H1 (cell line): ENCODE measurements at regions not wholly inside any gene's neighbourhood (a gene's known extent, or its start where the extent isn't known, plus 50 kb on each side); places are given as distances from the start of the nearest gene placed in this dataset.

Source experiments
- ATF2 ChIP-seq: IDR thresholded peaks from 2 replicates; pipeline ENCODE4 v1.6.1; 2012; ENCODE audit warnings: low read length, inconsistent platforms
- BRCA1 ChIP-seq: IDR thresholded peaks from 2 replicates; pipeline ENCODE4 v1.6.1; 2012; ENCODE audit warnings: low read depth, low read length, improper control_type of control experiment
- CEBPB ChIP-seq: IDR thresholded peaks from 2 replicates; pipeline ENCODE4 v1.6.1; 2012; ENCODE audit warnings: low read depth, low read length
- CTCF ChIP-seq, 3 experiments: IDR thresholded peaks; 1 replicate in 2 of 3; 2 replicates in 1 of 3; pipeline versions ENCODE4 v1.5.1 to v1.6.1; 2011; ENCODE audit warnings: low read length in 3 of 3, mild to moderate bottlenecking in 3 of 3, inconsistent platforms in 2 of 3, low read depth in 1 of 3, moderate library complexity in 1 of 3; ENCODE audit not compliant: insufficient read depth in 1 of 3; ENCODE audit errors: control extremely low read depth in 1 of 3
- GTF2F1 ChIP-seq: IDR thresholded peaks from 2 replicates; pipeline ENCODE4 v1.6.1; 2012; ENCODE audit warnings: low read depth, low read length, improper control_type of control experiment, borderline replicate concordance
- JUND ChIP-seq: IDR thresholded peaks from 2 replicates; pipeline ENCODE4 v1.6.1; 2011; ENCODE audit warnings: mild to moderate bottlenecking, improper control_type of control experiment, low read length
- NRF1 ChIP-seq: IDR thresholded peaks from 2 replicates; pipeline ENCODE4 v1.6.1; 2011; ENCODE audit warnings: mild to moderate bottlenecking, low read depth, low read length, improper control_type of control experiment
- POLR2A ChIP-seq, 2 experiments: IDR thresholded peaks; 1 replicate in 1 of 2; 2 replicates in 1 of 2; pipeline ENCODE4 v1.6.1; 2011; ENCODE audit warnings: low read depth in 2 of 2, low read length in 2 of 2, mild to moderate bottlenecking in 2 of 2; ENCODE audit errors: control extremely low read depth in 1 of 2
- POLR2AphosphoS5 ChIP-seq: IDR thresholded peaks from 2 replicates; pipeline ENCODE4 v1.6.1; 2011; ENCODE audit warnings: low read depth, low read length
- RAD21 ChIP-seq, 2 experiments: IDR thresholded peaks in 1 of 2; conservative IDR thresholded peaks in 1 of 2; 2 replicates each; pipeline ENCODE4 v1.6.1; 2011; ENCODE audit warnings: low read depth in 2 of 2, low read length in 2 of 2, improper control_type of control experiment in 1 of 2, inconsistent platforms in 1 of 2, mild to moderate bottlenecking in 1 of 2, moderate library complexity in 1 of 2
- RBBP5 ChIP-seq: IDR thresholded peaks from 2 replicates; pipeline ENCODE4 v1.7.1; 2012; ENCODE audit warnings: low read depth, mild to moderate bottlenecking, inconsistent platforms, low read length, moderate library complexity, borderline replicate concordance
- RFX5 ChIP-seq: IDR thresholded peaks from 2 replicates; pipeline ENCODE4 v1.6.1; 2011; ENCODE audit warnings: low read depth, low read length, improper control_type of control experiment, borderline replicate concordance
- SIN3A ChIP-seq, 2 experiments: IDR thresholded peaks in 1 of 2; conservative IDR thresholded peaks in 1 of 2; 2 replicates each; pipeline ENCODE4 v1.6.1; 2011 to 2012; ENCODE audit warnings: low read length in 2 of 2, improper control_type of control experiment in 1 of 2, low read depth in 1 of 2, mild to moderate bottlenecking in 1 of 2

- TF ChIP-seq NRF1 (no peak), CTCF (IDR thresholded peaks at IDR 0.05; ENCODE audit: control extremely low read depth in 1 of 3, insufficient read depth in 1 of 3, low read depth in 1 of 3, low read length in 3 of 3) (no peak), CEBPB (no peak), BRCA1 (no peak), GTF2F1 (no peak), POLR2A (IDR thresholded peaks at IDR 0.05; ENCODE audit: control extremely low read depth in 1 of 2, low read depth in 2 of 2, low read length in 2 of 2) (no peak), RBBP5 (no peak), SIN3A (conservative IDR thresholded peaks at IDR 0.05 in 1 of 2, IDR thresholded peaks at IDR 0.05 in 1 of 2; ENCODE audit: low read depth in 1 of 2, low read length in 2 of 2) (no peak), RFX5 (no peak), ATF2 (no peak), POLR2AphosphoS5 (no peak), JUND (no peak), RAD21 (IDR thresholded peaks at IDR 0.05 in 1 of 2, conservative IDR thresholded peaks at IDR 0.05 in 1 of 2; ENCODE audit: low read depth in 2 of 2, low read length in 2 of 2) (no peak)
These were observed 545.0 kb upstream of the TENM3 start for GRCh38 chr4:181698221-181698620.
